SK-N-SH treated with all-trans-retinoic acid at 6 μM for 48 hours (cell line): ENCODE measurements at regions not wholly inside any gene's neighbourhood (a gene's known extent, or its start where the extent isn't known, plus 50 kb on each side); places are given as distances from the start of the nearest gene placed in this dataset.

Source experiments
- ATAC-seq: fragments of 200-7000 bp; cut with Tn5 transposase; 3 replicates; pipeline ENCODE4 v1.9.1; 2020; ENCODE audit warnings: mild to moderate bottlenecking, moderate library complexity
- ARNTL ChIP-seq: fragments of 450-650 bp; formaldehyde crosslinking; IDR thresholded peaks from 2 replicates; pipeline ENCODE4 v1.5.0; 2020; ENCODE audit warnings: low read depth, mild to moderate bottlenecking, moderate library complexity, borderline replicate concordance
- BACH2 ChIP-seq: fragments of 250-450 bp; sonication (Bioruptor Pico); IDR thresholded peaks from 2 replicates; pipeline ENCODE4 v1.9.0; 2021; ENCODE audit warnings: mild to moderate bottlenecking, borderline replicate concordance
- CREB5 ChIP-seq: fragments of 250-450 bp; sonication (Bioruptor Pico); IDR thresholded peaks from 2 replicates; pipeline ENCODE4 v1.5.1; 2020; ENCODE audit warnings: low read depth, mild to moderate bottlenecking, moderate library complexity
- CSDC2 ChIP-seq: fragments of 250-450 bp; sonication (Bioruptor Pico); IDR thresholded peaks from 2 replicates; pipeline ENCODE4 v1.5.0; 2020; ENCODE audit warnings: mild to moderate bottlenecking, moderate library complexity
- ESRRG ChIP-seq: fragments of 250-450 bp; sonication (Bioruptor Pico); IDR thresholded peaks from 2 replicates; pipeline ENCODE4 v1.6.1; 2021; ENCODE audit warnings: mild to moderate bottlenecking
- GLIS3 ChIP-seq: fragments of 250-450 bp; sonication (Bioruptor Pico); IDR thresholded peaks from 2 replicates; pipeline ENCODE4 v1.5.0; 2020; ENCODE audit warnings: mild to moderate bottlenecking, moderate library complexity
- ISL1 ChIP-seq: fragments of 250-450 bp; sonication (Bioruptor Pico); IDR thresholded peaks from 2 replicates; pipeline ENCODE4 v2.1.2; 2022; ENCODE audit warnings: mild to moderate bottlenecking, moderate library complexity
- OSR1 ChIP-seq: fragments of 250-450 bp; sonication (Bioruptor Pico); IDR thresholded peaks from 2 replicates; pipeline ENCODE4 v1.8.0; 2022; ENCODE audit warnings: moderate library complexity, mild to moderate bottlenecking, inconsistent platforms
- PPARA ChIP-seq: fragments of 250-450 bp; sonication (Bioruptor Pico); IDR thresholded peaks from 2 replicates; pipeline ENCODE4 v1.5.0; 2020; ENCODE audit warnings: mild to moderate bottlenecking, borderline replicate concordance
- RARB ChIP-seq: fragments of 250-450 bp; sonication (Bioruptor Pico); IDR thresholded peaks from 2 replicates; pipeline ENCODE4 v1.8.0; 2021; ENCODE audit warnings: mild to moderate bottlenecking, moderate library complexity
- SNAI2 ChIP-seq: fragments of 250-450 bp; sonication (Bioruptor Pico); IDR thresholded peaks from 2 replicates; pipeline ENCODE4 v1.5.0; 2020; ENCODE audit warnings: mild to moderate bottlenecking, moderate library complexity
- TCF4 ChIP-seq: fragments of 250-450 bp; sonication (Bioruptor Pico); IDR thresholded peaks from 2 replicates; pipeline ENCODE4 v1.8.0; 2021; ENCODE audit warnings: mild to moderate bottlenecking, moderate library complexity, borderline replicate concordance
- TOX ChIP-seq: fragments of 250-450 bp; sonication (Bioruptor Pico); IDR thresholded peaks from 2 replicates; pipeline ENCODE4 v1.8.0; 2021; ENCODE audit warnings: mild to moderate bottlenecking, moderate library complexity, borderline replicate concordance
- TSHZ2 ChIP-seq: fragments of 250-450 bp; sonication (Bioruptor Pico); IDR thresholded peaks from 2 replicates; pipeline ENCODE4 v1.5.0; 2020; ENCODE audit warnings: mild to moderate bottlenecking, moderate library complexity
- ZC3H10 ChIP-seq: fragments of 250-450 bp; sonication (Bioruptor Pico); IDR thresholded peaks from 2 replicates; pipeline ENCODE4 v1.5.1; 2021; ENCODE audit warnings: mild to moderate bottlenecking, moderate library complexity
- ZFP3 ChIP-seq: fragments of 250-450 bp; sonication (Bioruptor Pico); IDR thresholded peaks from 2 replicates; pipeline ENCODE4 v1.5.0; 2020; ENCODE audit warnings: mild to moderate bottlenecking, moderate library complexity
- ZFP30 ChIP-seq: fragments of 450-650 bp; formaldehyde crosslinking; IDR thresholded peaks from 2 replicates; pipeline ENCODE4 v1.5.0; 2022; ENCODE audit warnings: mild to moderate bottlenecking, moderate library complexity
- ZNF70 ChIP-seq: fragments of 450-650 bp; formaldehyde crosslinking; IDR thresholded peaks from 2 replicates; pipeline ENCODE4 v1.5.0; 2020; ENCODE audit warnings: mild to moderate bottlenecking, moderate library complexity
- ZNF8 ChIP-seq: fragments of 450-650 bp; formaldehyde crosslinking; IDR thresholded peaks from 2 replicates; pipeline ENCODE4 v1.5.0; 2020; ENCODE audit warnings: mild to moderate bottlenecking, moderate library complexity
- TF ChIP-seq, protein P1 (sequence below): fragments of 250-450 bp; sonication (Bioruptor Pico); IDR thresholded peaks from 2 replicates; pipeline ENCODE4 v1.8.0; 2020; ENCODE audit warnings: mild to moderate bottlenecking, moderate library complexity, borderline replicate concordance
- TF ChIP-seq, protein P2 (sequence below): fragments of 250-450 bp; sonication (Bioruptor Pico); IDR thresholded peaks from 2 replicates; pipeline ENCODE4 v1.8.0; 2021; ENCODE audit warnings: low read depth, mild to moderate bottlenecking, moderate library complexity, borderline replicate concordance
- TF ChIP-seq, protein P3 (sequence below): fragments of 250-450 bp; sonication (Bioruptor Pico); IDR thresholded peaks from 2 replicates; pipeline ENCODE4 v1.5.1; 2021; ENCODE audit warnings: mild to moderate bottlenecking, moderate library complexity

DNA sequence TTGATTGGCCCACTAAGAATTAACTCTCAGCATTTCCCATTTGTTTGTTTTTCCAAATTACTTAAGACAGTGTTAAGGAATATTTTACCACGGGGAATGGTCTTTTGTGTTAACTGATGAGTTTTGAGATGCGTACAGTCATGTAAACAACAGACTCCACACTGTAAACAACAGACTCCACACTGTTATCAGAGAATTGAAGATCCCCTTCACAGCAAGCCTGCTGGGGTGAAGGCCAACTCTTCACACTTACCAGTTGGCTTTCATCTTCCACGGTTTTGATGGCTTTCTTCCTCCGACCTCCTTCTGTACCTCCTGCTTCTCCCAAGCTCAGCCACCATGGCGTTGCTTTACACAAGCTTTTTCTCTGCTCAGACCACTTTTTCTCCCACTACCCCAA is 166.8 kb downstream of the TMEM200C start:
- TF ChIP-seq TCF4 (CRISPR knock-in tag) = no peak
- no peak for TF ChIP-seq GLIS3
- TF ChIP-seq, all 23 proteins: peak for 0
- no peak for ATAC-seq

GRCh38 chr18:5726011-5726410 is 169.3 kb downstream of the TMEM200C start:
- TF ChIP-seq CSDC2 (CRISPR knock-in tag) = no peak
- no peak for TF ChIP-seq ARNTL
- no peak for TF ChIP-seq SNAI2 (CRISPR knock-in tag)
- no peak for TF ChIP-seq TSHZ2 (CRISPR knock-in tag)
- no peak for TF ChIP-seq ZNF70 (CRISPR knock-in tag)
- TF ChIP-seq ZNF8 = no peak
- TF ChIP-seq OSR1 (CRISPR knock-in tag) = no peak
- TF ChIP-seq ZC3H10 (CRISPR knock-in tag) = no peak
- TF ChIP-seq GLIS3 = no peak
- TF ChIP-seq BACH2 = no peak
- no peak for TF ChIP-seq ZFP30 (CRISPR knock-in tag)
- no peak for TF ChIP-seq ZFP3 (CRISPR knock-in tag)
- TF ChIP-seq CREB5 = no peak
- TF ChIP-seq TOX (CRISPR knock-in tag) = no peak
- TF ChIP-seq, protein P1, sequence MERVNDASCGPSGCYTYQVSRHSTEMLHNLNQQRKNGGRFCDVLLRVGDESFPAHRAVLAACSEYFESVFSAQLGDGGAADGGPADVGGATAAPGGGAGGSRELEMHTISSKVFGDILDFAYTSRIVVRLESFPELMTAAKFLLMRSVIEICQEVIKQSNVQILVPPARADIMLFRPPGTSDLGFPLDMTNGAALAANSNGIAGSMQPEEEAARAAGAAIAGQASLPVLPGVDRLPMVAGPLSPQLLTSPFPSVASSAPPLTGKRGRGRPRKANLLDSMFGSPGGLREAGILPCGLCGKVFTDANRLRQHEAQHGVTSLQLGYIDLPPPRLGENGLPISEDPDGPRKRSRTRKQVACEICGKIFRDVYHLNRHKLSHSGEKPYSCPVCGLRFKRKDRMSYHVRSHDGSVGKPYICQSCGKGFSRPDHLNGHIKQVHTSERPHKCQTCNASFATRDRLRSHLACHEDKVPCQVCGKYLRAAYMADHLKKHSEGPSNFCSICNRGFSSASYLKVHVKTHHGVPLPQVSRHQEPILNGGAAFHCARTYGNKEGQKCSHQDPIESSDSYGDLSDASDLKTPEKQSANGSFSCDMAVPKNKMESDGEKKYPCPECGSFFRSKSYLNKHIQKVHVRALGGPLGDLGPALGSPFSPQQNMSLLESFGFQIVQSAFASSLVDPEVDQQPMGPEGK (CRISPR knock-in tag) = no peak
- TF ChIP-seq, protein P2, sequence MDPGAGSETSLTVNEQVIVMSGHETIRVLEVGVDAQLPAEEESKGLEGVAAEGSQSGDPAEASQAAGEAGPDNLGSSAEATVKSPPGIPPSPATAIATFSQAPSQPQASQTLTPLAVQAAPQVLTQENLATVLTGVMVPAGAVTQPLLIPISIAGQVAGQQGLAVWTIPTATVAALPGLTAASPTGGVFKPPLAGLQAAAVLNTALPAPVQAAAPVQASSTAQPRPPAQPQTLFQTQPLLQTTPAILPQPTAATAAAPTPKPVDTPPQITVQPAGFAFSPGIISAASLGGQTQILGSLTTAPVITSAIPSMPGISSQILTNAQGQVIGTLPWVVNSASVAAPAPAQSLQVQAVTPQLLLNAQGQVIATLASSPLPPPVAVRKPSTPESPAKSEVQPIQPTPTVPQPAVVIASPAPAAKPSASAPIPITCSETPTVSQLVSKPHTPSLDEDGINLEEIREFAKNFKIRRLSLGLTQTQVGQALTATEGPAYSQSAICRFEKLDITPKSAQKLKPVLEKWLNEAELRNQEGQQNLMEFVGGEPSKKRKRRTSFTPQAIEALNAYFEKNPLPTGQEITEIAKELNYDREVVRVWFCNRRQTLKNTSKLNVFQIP (CRISPR knock-in tag) = no peak
- TF ChIP-seq ISL1 (CRISPR knock-in tag) = no peak
- TF ChIP-seq, protein P3, sequence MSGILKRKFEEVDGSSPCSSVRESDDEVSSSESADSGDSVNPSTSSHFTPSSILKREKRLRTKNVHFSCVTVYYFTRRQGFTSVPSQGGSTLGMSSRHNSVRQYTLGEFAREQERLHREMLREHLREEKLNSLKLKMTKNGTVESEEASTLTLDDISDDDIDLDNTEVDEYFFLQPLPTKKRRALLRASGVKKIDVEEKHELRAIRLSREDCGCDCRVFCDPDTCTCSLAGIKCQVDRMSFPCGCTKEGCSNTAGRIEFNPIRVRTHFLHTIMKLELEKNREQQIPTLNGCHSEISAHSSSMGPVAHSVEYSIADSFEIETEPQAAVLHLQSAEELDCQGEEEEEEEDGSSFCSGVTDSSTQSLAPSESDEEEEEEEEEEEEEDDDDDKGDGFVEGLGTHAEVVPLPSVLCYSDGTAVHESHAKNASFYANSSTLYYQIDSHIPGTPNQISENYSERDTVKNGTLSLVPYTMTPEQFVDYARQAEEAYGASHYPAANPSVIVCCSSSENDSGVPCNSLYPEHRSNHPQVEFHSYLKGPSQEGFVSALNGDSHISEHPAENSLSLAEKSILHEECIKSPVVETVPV = no peak
- no peak for ATAC-seq

DNA sequence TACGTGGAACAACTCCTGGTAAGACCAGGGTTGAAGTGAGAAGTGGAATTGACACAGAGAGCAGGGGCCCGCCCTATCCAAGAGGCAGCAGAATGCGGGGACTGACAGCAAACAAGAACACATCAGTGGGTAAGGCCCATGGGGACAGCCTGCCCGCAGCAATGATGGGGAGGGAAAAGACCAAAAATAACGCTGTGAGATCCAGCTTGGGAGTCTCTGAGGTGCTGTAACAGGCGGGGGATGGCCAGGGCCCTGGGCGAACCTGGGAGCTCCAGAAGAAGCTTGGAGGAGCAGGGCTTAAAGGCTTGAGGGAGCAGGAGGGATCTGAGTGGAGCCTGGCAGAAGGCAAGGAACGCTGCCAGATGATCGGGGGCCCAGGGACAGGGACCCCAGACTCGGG is 173.4 kb downstream of the TMEM200C start:
- no peak for ATAC-seq
- TF ChIP-seq TOX (CRISPR knock-in tag) (no peak), TSHZ2 (CRISPR knock-in tag) (no peak), OSR1 (CRISPR knock-in tag) (no peak), PPARA (CRISPR knock-in tag) (no peak), ARNTL (no peak), SNAI2 (CRISPR knock-in tag) (no peak), ZC3H10 (CRISPR knock-in tag) (no peak), ESRRG (CRISPR knock-in tag) (no peak), GLIS3 (no peak), ZNF8 (no peak), RARB (CRISPR knock-in tag) (no peak)
- TF ChIP-seq, protein P1 (CRISPR knock-in tag) = no peak
- TF ChIP-seq, protein P3 = no peak
